ENCODE measurements at regions not wholly inside any gene's neighbourhood (a gene's known extent, or its start where the extent isn't known, plus 50 kb on each side); places are given as distances from the start of the nearest gene placed in this dataset.

DNA sequence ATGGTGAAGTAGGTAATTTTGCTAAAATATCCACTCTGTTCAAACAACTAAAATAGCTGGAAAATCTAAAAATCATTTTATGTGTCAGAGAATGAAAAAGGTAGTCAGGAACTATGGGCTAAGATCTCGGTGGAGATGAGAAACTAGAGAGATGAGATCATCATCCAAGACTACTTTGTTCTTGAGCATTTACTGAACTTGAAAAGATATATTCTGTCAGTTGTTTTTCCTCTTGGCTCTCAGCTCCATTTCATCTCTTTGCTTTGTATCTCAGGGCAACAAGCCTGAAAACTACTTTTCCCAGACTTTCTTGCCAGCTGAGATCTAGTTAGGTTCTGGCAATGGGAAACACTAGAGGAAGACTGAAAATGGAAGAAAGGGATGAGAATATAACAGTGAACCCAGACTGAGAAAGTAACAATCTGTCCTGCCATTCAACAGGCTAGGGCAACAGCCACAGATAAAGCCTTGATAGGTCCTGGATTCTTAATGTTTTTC lies 346.2 kb upstream of the MEX3C start:
- H3K27me3 ChIP-seq (replicated peaks): no peaks in the 10 kb centered on the region
- no peaks in the 10 kb centered on the region for H3K36me3 ChIP-seq (replicated peaks)
- in situ Hi-C loops (cut with HindIII; ENCODE audit: low pct_ligation_motif_present, low sequenced_read_pairs): no loop called here
- TF ChIP-seq, protein P1, sequence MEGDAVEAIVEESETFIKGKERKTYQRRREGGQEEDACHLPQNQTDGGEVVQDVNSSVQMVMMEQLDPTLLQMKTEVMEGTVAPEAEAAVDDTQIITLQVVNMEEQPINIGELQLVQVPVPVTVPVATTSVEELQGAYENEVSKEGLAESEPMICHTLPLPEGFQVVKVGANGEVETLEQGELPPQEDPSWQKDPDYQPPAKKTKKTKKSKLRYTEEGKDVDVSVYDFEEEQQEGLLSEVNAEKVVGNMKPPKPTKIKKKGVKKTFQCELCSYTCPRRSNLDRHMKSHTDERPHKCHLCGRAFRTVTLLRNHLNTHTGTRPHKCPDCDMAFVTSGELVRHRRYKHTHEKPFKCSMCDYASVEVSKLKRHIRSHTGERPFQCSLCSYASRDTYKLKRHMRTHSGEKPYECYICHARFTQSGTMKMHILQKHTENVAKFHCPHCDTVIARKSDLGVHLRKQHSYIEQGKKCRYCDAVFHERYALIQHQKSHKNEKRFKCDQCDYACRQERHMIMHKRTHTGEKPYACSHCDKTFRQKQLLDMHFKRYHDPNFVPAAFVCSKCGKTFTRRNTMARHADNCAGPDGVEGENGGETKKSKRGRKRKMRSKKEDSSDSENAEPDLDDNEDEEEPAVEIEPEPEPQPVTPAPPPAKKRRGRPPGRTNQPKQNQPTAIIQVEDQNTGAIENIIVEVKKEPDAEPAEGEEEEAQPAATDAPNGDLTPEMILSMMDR (IDR thresholded peaks at IDR 0.05; ENCODE audit: low read depth, low read length, missing control alignments): no peak
- no peak overlapping the region for H3K4me3 ChIP-seq (ENCODE audit: low read depth, low read length)
- no peak for DNase-seq
- H3K27ac ChIP-seq: no peak overlapping the region

DNA sequence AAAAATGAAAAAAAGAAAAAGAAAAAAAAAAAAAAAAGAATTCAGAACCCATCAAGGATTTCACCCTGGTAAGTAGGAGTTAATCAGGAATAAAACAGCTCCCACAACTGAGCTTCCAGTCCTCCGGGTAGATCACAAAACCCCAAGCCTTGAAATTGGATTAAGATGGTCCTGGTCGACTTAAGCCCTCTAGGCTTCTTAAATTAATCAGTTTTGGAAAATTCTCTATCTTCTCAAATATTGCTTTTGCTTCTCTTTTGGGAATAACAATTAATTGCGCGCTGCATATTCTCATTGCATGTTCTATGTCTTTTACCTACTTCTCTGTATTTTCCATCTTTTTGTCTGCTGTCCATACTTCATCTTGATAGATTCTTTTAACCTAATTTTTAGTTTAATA lies 348.0 kb upstream of the MEX3C start:
- no peak for DNase-seq
- in situ Hi-C loops (cut with HindIII; ENCODE audit: low pct_ligation_motif_present, low sequenced_read_pairs): no loop called here
- no peaks in the 10 kb centered on the region for H3K36me3 ChIP-seq (replicated peaks)
- H3K27ac ChIP-seq: no peak overlapping the region
- H3K4me3 ChIP-seq (ENCODE audit: low read depth, low read length): no peak overlapping the region
- no peaks in the 10 kb centered on the region for H3K27me3 ChIP-seq (replicated peaks)
- TF ChIP-seq, protein P1 (IDR thresholded peaks at IDR 0.05; ENCODE audit: low read depth, low read length, missing control alignments): no peak

DNA sequence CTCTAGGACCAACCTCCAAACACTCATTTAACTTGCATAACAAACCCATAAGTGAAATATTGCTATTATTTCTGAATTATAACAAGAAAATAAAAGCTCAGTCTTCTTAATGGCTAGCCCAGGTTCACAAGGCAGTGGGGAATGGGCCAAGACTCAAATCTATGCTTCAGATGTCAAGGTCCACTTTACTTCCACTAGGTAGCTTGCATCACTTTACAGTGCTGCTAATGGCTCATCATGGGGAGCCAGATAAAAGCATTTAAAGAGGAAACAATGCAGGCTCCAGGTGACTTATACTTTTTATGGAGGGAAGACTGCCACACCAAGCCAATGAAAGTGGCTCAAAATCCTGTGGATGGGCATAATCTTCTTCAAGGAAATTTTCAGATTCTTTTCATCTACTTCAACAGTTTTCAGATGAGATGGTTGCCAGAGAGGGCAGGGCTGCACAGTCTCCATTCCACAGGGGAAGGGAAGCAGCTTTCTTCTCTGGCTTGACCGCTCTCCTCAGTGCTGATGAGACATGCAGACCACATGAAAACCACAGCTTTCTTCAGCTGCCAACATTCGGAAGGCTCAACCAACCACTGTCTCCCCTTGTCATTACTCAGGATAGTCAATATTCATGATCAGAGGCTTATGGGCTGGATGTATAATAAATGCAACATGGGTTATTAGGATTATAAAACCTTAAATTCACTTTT lies 361.9 kb upstream of the MEX3C start:
- no peak overlapping the region for H3K27ac ChIP-seq
- no peaks in the 10 kb centered on the region for H3K27me3 ChIP-seq (replicated peaks)
- TF ChIP-seq, protein P1 (IDR thresholded peaks at IDR 0.05; ENCODE audit: low read depth, low read length, missing control alignments): no peak
- in situ Hi-C loops (cut with HindIII; ENCODE audit: low pct_ligation_motif_present, low sequenced_read_pairs): no loop called here
- no peak for DNase-seq
- H3K4me3 ChIP-seq (ENCODE audit: low read depth, low read length): no peak overlapping the region
- H3K36me3 ChIP-seq (replicated peaks): no peaks in the 10 kb centered on the region

DNA sequence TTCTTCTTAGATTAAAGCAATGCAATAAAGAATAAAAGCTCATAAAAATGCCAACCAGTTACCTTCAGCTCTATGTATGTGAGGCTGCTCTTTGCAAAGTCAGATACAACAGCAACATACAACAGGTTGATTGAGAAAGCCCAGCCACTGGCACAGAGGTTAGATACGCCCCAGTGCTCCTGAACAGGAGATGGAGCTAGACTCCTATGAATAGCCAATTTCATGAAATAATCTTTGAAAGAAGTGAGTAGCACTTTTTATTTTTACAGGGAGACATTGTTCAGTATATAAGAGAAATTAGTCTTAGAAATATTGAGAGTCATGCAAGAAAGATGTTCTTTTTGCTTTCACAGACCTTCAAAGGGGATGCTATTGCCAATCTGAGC lies 362.4 kb upstream of the MEX3C start:
- H3K27ac ChIP-seq: no peak overlapping the region
- no peaks in the 10 kb centered on the region for H3K27me3 ChIP-seq (replicated peaks)
- H3K4me3 ChIP-seq (ENCODE audit: low read depth, low read length): no peak overlapping the region
- no peak for DNase-seq
- TF ChIP-seq, protein P1 (IDR thresholded peaks at IDR 0.05; ENCODE audit: low read depth, low read length, missing control alignments): no peak
- in situ Hi-C loops (cut with HindIII; ENCODE audit: low pct_ligation_motif_present, low sequenced_read_pairs): no loop called here
- H3K36me3 ChIP-seq (replicated peaks): no peaks in the 10 kb centered on the region

DNA sequence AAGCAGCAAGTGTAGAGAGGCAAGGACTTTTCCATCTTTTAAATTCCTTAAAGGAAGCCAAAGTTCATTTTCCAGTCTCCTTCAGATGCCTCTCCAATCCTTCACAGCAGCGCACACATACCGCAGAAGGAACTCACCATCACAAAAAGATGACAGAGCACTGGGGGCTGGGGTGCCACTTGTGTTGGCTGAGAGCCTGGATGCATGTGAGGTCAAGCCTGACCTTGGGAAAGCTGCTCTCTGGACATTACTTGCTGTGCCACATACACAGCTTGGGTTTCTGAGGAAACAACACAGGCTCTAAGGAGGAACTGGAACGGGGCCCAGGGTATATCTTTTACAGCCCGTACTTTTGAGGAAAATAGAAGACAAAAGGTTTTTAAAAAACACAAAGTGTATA lies 364.3 kb upstream of the MEX3C start:
- H3K4me3 ChIP-seq (ENCODE audit: low read depth, low read length): no peak overlapping the region
- no peak for DNase-seq
- in situ Hi-C loops (cut with HindIII; ENCODE audit: low pct_ligation_motif_present, low sequenced_read_pairs): no loop called here
- TF ChIP-seq, protein P1 (IDR thresholded peaks at IDR 0.05; ENCODE audit: low read depth, low read length, missing control alignments): no peak
- H3K36me3 ChIP-seq (replicated peaks): no peaks in the 10 kb centered on the region
- no peaks in the 10 kb centered on the region for H3K27me3 ChIP-seq (replicated peaks)
- no peak overlapping the region for H3K27ac ChIP-seq

DNA sequence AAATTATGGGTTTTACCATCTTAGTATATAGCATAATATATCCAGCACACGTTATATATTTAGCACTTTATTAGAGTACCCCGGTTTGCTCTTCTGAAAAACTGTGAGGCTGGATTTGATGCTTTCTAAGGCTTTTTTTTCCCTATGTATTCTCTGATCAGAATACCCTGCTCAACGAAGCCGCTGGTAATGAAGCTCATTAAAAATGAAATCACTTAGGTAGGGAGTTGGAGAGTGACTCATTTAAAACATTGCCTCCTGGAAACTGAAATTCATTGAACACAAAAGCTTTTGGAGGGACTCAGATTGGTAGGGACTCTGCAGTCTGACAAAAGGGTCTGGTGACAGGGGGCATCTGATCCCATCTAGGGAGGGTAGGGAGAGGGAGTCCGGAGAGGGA lies 365.4 kb upstream of the MEX3C start:
- Histone ChIP-seq H3K36me3 (replicated peaks) (no peaks in the 10 kb centered on the region), H3K4me3 (ENCODE audit: low read depth, low read length) (no peak overlapping the region), H3K27ac (no peak overlapping the region), H3K27me3 (replicated peaks) (no peaks in the 10 kb centered on the region)
- in situ Hi-C loops (cut with HindIII; ENCODE audit: low pct_ligation_motif_present, low sequenced_read_pairs): no loop called here
- TF ChIP-seq, protein P1 (IDR thresholded peaks at IDR 0.05; ENCODE audit: low read depth, low read length, missing control alignments): no peak
- DNase-seq: no peak

Measured in brain microvascular endothelial cell (primary cell).